HG02623 (cell line): ENCODE measurements at regions not wholly inside any gene's neighbourhood (a gene's known extent, or its start where the extent isn't known, plus 50 kb on each side); places are given as distances from the start of the nearest gene placed in this dataset.
"Not testable (repeated sequence)": the region's sequence is repeated elsewhere in the genome, so short reads cannot be mapped to it uniquely, and the experiment has no call there.

ENCODE experiments used
- ATAC-seq: cut with Tn5 transposase; IDR thresholded peaks from one replicate; pipeline ENCODE4 v1.9.1; 2021; ENCODE audit warnings: moderate library complexity; ENCODE audit not compliant: unreplicated experiment

GRCh38 chr22:25448435-25449051, 115.9 kb upstream of the GRK3 start:
- ATAC-seq = no peak

DNA sequence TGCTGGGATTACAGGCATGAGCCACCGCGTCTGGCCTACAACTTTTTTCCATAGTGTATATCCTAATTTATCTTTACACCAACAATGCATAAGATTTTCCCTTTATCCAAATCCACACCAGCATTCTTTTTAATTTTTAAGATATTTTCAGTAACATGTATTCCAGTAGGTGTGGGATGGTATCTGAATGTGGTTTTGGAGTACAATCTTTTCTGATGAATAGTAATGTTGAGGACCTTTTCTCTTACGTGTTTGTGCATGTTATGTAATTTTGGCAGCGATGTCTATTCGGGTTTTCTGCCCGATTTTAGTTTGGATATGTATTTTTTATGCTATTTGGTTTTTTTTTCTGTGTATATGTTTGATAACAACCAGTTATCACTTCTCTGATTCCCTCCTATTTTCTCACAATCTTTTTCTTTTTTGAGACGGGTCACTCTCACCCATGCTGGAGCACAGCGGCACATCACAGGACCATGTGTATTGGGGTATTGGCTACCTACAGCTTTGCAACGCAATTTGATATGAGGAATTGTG, 114.6 kb upstream of the GRK3 start:
- no peak for ATAC-seq

- ATAC-seq = no peak
Observed at GRCh38 chr22:25451480-25452114, 112.9 kb upstream of the GRK3 start.

- no peak for ATAC-seq
Observed at GRCh38 chr22:25452116-25452700, 112.3 kb upstream of the GRK3 start.

DNA sequence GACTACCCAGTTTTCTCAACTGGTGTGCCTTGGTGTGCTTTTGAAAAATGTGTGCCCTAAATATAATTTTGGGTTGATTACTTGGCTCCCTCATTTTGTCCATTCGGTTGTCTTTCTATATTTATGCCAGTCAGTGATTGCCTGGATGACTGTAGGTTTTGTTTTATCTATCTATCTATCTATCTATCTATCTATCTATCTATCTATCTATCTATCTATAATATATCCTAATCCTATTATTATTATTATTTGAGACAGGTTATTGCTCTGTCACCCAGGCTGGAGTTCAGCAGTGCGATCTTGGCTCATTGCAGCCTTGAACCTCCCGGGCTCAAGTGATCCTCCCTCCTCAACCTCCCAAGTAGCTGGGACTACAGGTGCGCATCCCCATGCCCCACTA, 111.4 kb upstream of the GRK3 start:
- ATAC-seq = no peak

DNA sequence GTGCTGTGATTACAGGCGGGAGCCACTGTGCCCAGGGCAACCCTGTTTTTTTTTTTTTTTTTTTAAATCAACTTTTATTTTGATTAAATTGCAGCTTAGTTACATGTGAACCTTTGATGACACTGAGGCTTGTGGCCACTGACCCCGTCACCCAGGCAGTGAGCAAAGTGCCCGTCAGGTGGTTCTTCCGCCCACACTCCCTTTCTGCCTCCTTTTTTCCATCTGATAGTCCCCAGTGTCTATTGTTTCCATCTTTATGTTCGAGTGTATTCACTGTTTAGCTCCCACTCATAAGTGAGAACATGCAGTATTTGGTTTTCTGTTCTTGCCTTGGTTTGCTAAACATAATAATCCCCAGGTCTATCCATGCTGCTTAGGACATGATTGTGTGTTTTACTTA, 110.9 kb upstream of the GRK3 start:
- ATAC-seq = no peak

- ATAC-seq = not testable (repeated sequence)
Observed at GRCh38 chr22:25456300-25457043, 108.0 kb upstream of the GRK3 start.

- ATAC-seq = not testable (repeated sequence)
Observed at GRCh38 chr22:25458631-25459030, 105.8 kb upstream of the GRK3 start.

- not testable (repeated sequence) for ATAC-seq
Observed at GRCh38 chr22:25460682-25461081, 103.8 kb upstream of the GRK3 start.

DNA sequence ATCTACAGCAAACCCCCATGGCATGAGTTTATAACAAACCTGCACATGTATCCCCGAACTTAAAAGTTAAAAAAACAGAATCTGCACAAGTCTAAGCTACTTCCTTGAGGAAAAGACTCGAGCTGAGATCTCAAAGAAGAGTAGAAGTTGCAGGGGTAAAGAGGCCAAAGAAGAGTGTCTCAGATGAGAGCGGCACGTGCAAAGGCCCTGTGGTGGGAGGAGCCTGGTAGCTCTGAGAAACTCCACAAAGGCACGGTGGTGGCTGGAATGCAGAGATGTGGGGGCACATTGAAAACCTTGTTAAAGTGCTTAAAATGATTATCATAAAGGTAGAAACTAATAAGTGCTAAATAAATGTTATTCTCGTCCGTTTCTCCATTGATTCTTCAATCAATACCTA, 103.2 kb upstream of the GRK3 start:
- ATAC-seq = no peak

- not testable (repeated sequence) for ATAC-seq
Observed at GRCh38 chr22:25462474-25463346, 101.8 kb upstream of the GRK3 start.

GRCh38 chr22:25463347-25463628, 101.2 kb upstream of the GRK3 start:
- not testable (repeated sequence) for ATAC-seq

DNA sequence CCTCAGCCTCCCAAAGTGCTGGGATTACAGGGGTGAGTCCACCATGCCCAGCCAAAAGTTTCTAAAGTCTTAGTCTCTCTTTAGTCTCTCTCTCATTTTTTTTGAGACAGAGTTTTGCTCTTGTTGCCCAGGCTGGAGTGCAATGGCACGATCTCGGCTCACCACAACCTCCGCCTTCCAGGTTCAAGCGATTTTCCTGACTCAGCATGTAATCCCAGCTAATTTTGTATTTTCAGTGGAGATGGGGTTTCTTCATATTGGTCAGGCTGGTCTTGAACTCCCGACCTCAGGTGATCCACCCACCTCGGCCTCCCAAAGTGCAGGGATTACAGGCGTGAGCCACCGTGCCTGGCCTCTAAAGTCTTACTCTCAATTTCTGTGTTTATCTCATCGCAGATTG, 100.1 kb upstream of the GRK3 start:
- not testable (repeated sequence) for ATAC-seq

DNA sequence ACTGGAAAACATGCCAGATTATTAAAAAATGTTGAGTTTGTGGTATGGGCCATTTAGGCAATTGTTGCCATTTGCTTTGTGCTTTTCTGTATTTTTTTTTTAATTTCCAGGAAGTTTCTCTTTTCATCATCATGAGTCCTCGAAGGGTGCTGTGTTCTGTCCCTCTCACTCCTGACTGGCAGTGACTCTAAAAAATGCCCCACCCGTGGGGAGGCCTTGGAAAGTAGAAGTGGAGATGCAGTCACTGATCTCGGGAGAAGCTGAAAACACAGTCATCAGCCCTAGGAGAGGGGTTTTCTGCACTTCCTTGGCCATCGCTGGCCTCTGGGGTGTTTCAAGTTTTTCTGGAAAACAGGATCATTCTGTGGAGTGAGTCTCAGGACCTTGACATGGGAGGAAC, 98.5 kb upstream of the GRK3 start:
- ATAC-seq = no peak

DNA sequence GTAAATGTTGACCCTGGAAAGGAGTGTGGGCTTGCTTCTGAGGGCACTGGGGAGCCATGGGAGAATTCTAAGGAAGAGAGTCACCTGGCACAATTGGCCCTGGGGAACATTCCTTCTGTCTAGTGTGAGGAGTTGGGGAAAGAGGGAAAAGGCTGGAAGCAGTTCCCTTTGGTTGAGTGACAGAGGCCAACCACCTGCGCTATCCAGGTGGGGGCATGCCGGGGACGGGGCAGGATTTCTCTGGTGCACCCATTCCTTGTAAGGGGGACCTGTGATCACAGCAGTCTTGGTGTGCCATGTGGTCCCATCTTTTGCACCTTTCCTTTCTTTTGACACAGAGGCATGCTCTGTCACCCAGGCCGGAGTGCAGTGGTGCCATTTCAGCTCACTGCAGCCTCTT, 92.1 kb upstream of the GRK3 start:
- no peak for ATAC-seq

GRCh38 chr22:25475257-25476022, 89.0 kb upstream of the GRK3 start:
- ATAC-seq = no peak

DNA sequence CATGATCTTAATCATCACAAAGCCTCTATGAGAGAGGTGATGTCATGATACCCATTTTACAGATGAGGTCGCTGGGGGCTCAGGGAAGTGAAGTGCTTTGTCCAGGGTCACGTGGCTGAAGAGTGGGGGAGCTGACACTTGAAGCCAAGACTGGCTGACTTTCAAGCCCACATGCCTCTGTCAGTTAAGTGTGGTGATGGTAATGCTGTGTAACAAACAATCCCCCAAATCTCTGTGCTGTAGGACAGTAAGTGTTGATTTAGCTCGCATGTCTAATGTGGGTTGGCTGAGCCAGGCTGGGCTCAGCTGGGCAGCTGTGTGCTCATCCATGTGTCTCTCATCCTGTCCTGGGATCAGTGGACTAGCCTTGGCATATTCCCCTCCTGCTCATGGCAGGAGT, 87.1 kb upstream of the GRK3 start:
- ATAC-seq = no peak

DNA sequence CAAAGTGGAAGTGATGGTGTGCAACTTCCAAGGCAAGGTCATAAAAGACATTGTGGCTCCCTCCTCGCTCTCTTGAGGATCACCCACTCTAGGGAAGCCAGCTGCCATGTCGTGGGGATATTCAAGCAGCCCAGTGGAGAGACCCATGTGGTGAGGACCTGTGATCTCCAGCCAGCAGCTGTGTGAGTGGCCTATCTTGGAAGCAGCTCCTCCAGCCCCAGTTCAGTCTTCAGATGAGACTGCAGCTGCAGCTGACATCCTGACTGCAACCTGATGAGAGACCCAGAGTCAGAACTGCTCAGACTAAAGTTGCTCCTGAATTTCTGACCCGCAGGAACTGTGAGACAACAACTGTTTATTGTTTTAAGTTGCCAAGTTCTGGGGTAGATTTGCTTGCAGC, 86.4 kb upstream of the GRK3 start:
- no peak for ATAC-seq

DNA sequence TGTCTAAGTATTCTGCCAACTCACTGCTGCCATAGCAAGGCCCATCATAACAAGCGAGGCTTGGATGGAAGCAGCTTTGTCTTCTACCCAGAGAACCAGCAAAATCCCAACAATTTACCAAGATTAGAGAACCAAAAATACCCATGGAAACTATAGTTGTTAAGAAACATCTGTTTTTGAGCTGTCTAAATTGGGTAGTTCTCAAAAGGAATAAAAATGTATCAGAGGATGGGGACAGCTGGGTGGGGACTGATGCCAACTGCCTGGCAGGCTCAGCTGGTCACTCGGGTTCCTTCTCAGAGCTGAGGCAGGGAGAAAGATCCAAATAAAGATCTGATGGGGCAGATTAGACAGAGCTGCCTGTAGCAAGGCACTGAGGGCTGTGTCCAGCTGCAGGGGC, 85.9 kb upstream of the GRK3 start:
- no peak for ATAC-seq

- ATAC-seq = not testable (repeated sequence)
Observed at GRCh38 chr22:25480868-25481267, 83.6 kb upstream of the GRK3 start.
